OCI-LY1 (cell line): ENCODE measurements at regions not wholly inside any gene's neighbourhood (a gene's known extent, or its start where the extent isn't known, plus 50 kb on each side); places are given as distances from the start of the nearest gene placed in this dataset.

Experiments used
- H2AFZ ChIP-seq: fragments of 200-600 bp; sonication (generic), shearing (Covaris generic); 2 replicates; pipeline ENCODE4 v1.6.0; 2014; ENCODE audit warnings: antibody characterized with exemption, mild to moderate bottlenecking, low read length
- H3F3A ChIP-seq: fragments of 200-600 bp; sonication (generic), shearing (Covaris generic); 2 replicates; pipeline ENCODE4 v1.6.0; 2014; ENCODE audit warnings: mild to moderate bottlenecking, antibody characterized with exemption, low read length, moderate library complexity; ENCODE audit not compliant: insufficient read depth
- H3K27ac ChIP-seq: fragments of 200-600 bp; sonication (generic); 2 replicates; pipeline ENCODE4 v1.5.1; 2014; ENCODE audit warnings: low read length, mixed run types, mild to moderate bottlenecking, low read depth; ENCODE audit not compliant: poor library complexity, severe bottlenecking
- H3K27me3 ChIP-seq: fragments of 200-600 bp; sonication (generic); 2 replicates; pipeline ENCODE4 v1.6.0; 2014; ENCODE audit warnings: antibody characterized with exemption, mild to moderate bottlenecking, low read length, moderate library complexity; ENCODE audit not compliant: insufficient read depth
- H3K36me3 ChIP-seq: fragments of 200-600 bp; sonication (generic); 2 replicates; pipeline ENCODE4 v1.6.1; 2014; ENCODE audit warnings: mild to moderate bottlenecking, antibody characterized with exemption, low read length, moderate library complexity, mixed read lengths; ENCODE audit not compliant: insufficient read depth
- H3K4me1 ChIP-seq: fragments of 200-600 bp; sonication (generic); 2 replicates; pipeline ENCODE4 v1.5.1; 2014; ENCODE audit warnings: mild to moderate bottlenecking, low read length, moderate library complexity; ENCODE audit not compliant: insufficient read depth, severe bottlenecking
- H3K4me2 ChIP-seq: fragments of 200-600 bp; sonication (generic), shearing (Covaris generic); 2 replicates; pipeline ENCODE4 v1.6.1; 2014; ENCODE audit warnings: low read length
- H3K4me3 ChIP-seq: fragments of 200-600 bp; sonication (generic); 2 replicates; pipeline ENCODE4 v1.5.1; 2014; ENCODE audit warnings: low read length, low read depth, mild to moderate bottlenecking, mixed read lengths; ENCODE audit not compliant: poor library complexity, severe bottlenecking
- H3K79me2 ChIP-seq: fragments of 200-600 bp; shearing (Covaris generic); 2 replicates; pipeline ENCODE4 v1.6.1; 2016; ENCODE audit warnings: mixed run types, low read length, mixed read lengths; ENCODE audit not compliant: insufficient read depth
- H3K9ac ChIP-seq: fragments of 200-600 bp; sonication (generic), shearing (Covaris generic); 2 replicates; pipeline ENCODE4 v1.6.1; 2014; ENCODE audit warnings: mild to moderate bottlenecking, low read length, mixed read lengths
- H3K9me2 ChIP-seq: fragments of 200-600 bp; sonication (generic), shearing (Covaris generic); 2 replicates; pipeline ENCODE4 v1.6.1; 2014; ENCODE audit warnings: low read depth, mild to moderate bottlenecking, low read length, mixed read lengths
- H3K9me3 ChIP-seq: fragments of 200-600 bp; shearing (Covaris generic); 2 replicates; pipeline ENCODE4 v1.6.1; 2014; ENCODE audit warnings: low read length, mixed read lengths
- H4K20me1 ChIP-seq: fragments of 200-600 bp; sonication (generic), shearing (Covaris generic); 2 replicates; pipeline ENCODE4 v1.6.0; 2016; ENCODE audit warnings: mild to moderate bottlenecking, low read length; ENCODE audit not compliant: insufficient read depth
- EZH2 ChIP-seq: fragments of 200-600 bp; sonication (generic), shearing (Covaris generic); IDR thresholded peaks from 2 replicates; pipeline ENCODE4 v1.8.0; 2017; ENCODE audit warnings: borderline replicate concordance, mixed run types, mild to moderate bottlenecking, antibody characterized with exemption, low read length, moderate library complexity, mixed read lengths
- TF ChIP-seq, protein P1 (sequence below): fragments of 200-600 bp; sonication (generic), shearing (Covaris generic); IDR thresholded peaks from 2 replicates; pipeline ENCODE4 v1.5.1; 2017; ENCODE audit warnings: mild to moderate bottlenecking, antibody characterized with exemption, low read length, moderate library complexity, mixed read lengths

DNA sequence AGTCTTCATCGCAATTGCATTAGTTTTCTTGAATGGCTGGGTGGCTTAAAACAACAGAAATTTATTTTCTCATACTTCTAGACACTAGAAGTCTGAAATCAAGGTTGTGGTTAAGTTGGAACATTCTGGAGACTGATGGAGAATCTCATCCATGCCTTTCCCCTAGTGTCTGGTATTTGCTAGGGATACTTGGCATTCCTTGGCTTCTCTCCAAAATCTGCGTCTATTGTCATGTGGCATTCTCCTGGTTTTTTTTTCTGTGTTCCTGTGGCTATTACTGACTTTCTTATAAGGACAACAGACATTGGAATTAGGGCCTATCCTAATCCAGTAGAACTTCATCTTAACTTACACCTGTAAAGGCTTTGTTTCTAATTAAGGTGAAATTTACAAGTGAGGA, 272.8 kb upstream of the EPHA5 start:
- H3F3A ChIP-seq: no peaks in the 10 kb centered on the region
- no peaks in the 10 kb centered on the region for H3K9me2 ChIP-seq
- no peak overlapping the region for H3K4me2 ChIP-seq
- no peak overlapping the region for H2AFZ ChIP-seq
- TF ChIP-seq, protein P1, sequence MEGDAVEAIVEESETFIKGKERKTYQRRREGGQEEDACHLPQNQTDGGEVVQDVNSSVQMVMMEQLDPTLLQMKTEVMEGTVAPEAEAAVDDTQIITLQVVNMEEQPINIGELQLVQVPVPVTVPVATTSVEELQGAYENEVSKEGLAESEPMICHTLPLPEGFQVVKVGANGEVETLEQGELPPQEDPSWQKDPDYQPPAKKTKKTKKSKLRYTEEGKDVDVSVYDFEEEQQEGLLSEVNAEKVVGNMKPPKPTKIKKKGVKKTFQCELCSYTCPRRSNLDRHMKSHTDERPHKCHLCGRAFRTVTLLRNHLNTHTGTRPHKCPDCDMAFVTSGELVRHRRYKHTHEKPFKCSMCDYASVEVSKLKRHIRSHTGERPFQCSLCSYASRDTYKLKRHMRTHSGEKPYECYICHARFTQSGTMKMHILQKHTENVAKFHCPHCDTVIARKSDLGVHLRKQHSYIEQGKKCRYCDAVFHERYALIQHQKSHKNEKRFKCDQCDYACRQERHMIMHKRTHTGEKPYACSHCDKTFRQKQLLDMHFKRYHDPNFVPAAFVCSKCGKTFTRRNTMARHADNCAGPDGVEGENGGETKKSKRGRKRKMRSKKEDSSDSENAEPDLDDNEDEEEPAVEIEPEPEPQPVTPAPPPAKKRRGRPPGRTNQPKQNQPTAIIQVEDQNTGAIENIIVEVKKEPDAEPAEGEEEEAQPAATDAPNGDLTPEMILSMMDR: no peak
- TF ChIP-seq EZH2: no peak
- no peaks in the 10 kb centered on the region for H3K36me3 ChIP-seq
- H3K4me3 ChIP-seq: no peak overlapping the region
- no peaks in the 10 kb centered on the region for H3K9me3 ChIP-seq
- no peaks in the 10 kb centered on the region for H3K4me1 ChIP-seq
- no peaks in the 10 kb centered on the region for H3K79me2 ChIP-seq
- no peak overlapping the region for H3K27ac ChIP-seq
- no peaks in the 10 kb centered on the region for H4K20me1 ChIP-seq
- H3K27me3 ChIP-seq: no peaks in the 10 kb centered on the region
- H3K9ac ChIP-seq: no peak overlapping the region

DNA sequence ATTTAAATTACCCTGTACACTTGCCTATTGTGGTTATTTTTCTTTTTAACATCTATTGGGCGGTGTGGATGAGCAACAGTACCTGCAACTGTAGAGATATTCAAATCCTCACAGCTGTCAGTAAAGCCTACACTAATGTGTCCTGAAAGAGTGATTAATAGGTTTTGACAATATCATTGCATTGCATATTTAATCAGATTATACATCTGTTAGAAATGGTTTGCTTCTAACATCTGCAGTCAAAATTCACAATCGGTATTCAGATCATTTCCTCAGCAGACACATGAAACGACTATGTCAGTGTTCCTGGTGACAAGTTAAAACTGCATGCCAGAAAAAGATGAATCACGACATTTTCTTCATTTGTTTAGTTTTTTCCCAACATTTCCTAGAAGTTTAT, 254.6 kb upstream of the EPHA5 start:
- Histone ChIP-seq H3K9me3 (no peaks in the 10 kb centered on the region), H3K4me1 (no peaks in the 10 kb centered on the region), H3F3A (no peaks in the 10 kb centered on the region), H3K79me2 (no peaks in the 10 kb centered on the region), H3K9ac (no peak overlapping the region), H3K4me3 (no peak overlapping the region), H3K4me2 (no peak overlapping the region), H4K20me1 (no peaks in the 10 kb centered on the region), H3K27me3 (no peaks in the 10 kb centered on the region), H3K9me2 (no peaks in the 10 kb centered on the region), H3K36me3 (no peaks in the 10 kb centered on the region), H2AFZ (no peak overlapping the region), H3K27ac (no peak overlapping the region)
- no peak for TF ChIP-seq EZH2
- TF ChIP-seq, protein P1: no peak

DNA sequence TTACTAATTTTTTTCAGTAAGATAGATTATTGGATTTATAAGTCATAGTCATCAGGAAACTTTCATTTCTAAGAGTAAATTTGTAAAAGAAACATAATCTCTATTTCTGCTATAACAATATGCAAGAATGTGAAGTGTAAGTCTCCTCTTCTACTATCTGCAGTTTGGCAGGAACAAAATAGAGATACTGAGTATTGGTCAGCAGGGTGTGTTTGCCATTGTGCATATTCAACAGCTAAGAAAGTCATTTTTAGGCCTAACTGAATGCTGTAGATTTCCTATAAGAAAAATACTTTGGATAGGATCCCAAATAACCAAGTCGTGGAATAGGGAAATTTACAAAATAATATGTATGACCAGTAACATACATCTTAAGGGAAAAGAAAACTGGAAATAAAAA, 253.3 kb upstream of the EPHA5 start:
- H3K4me2 ChIP-seq: no peak overlapping the region
- H3K79me2 ChIP-seq: no peaks in the 10 kb centered on the region
- H2AFZ ChIP-seq: no peak overlapping the region
- TF ChIP-seq, protein P1: no peak
- no peak for TF ChIP-seq EZH2
- no peaks in the 10 kb centered on the region for H3K4me1 ChIP-seq
- no peaks in the 10 kb centered on the region for H3K36me3 ChIP-seq
- H3K4me3 ChIP-seq: no peak overlapping the region
- H3K9me2 ChIP-seq: no peaks in the 10 kb centered on the region
- H4K20me1 ChIP-seq: no peaks in the 10 kb centered on the region
- no peak overlapping the region for H3K27ac ChIP-seq
- no peaks in the 10 kb centered on the region for H3K9me3 ChIP-seq
- H3K27me3 ChIP-seq: no peaks in the 10 kb centered on the region
- no peak overlapping the region for H3K9ac ChIP-seq
- H3F3A ChIP-seq: no peaks in the 10 kb centered on the region
